ENCODE measurements at regions not wholly inside any gene's neighbourhood (a gene's known extent, or its start where the extent isn't known, plus 50 kb on each side); places are given as distances from the start of the nearest gene placed in this dataset.

GRCh38 chr13:40318366-40318765 lies 348.1 kb downstream of the FOXO1 start:
- no peak for DNase-seq

GRCh38 chr13:40319699-40320579 lies 346.5 kb downstream of the FOXO1 start:
- no peak for DNase-seq

DNA sequence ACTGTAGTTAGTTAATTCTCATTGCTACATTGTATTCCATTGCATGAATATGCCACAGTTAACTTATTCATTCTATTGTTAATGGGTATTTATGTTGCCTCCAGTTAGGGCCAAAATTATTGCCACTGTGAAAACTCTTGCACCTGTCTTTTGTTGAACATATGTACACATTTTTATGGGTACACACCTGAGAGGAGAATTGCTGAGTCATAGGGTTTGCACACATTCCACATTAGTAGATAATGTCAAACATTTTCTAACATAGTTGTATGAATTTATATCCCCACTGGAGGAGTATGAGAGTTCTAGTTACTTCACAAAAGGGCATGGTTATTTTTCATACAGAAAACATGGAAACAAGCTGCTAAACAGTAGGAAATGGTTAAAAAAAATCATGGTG lies 338.4 kb downstream of the FOXO1 start:
- DNase-seq = no peak

DNA sequence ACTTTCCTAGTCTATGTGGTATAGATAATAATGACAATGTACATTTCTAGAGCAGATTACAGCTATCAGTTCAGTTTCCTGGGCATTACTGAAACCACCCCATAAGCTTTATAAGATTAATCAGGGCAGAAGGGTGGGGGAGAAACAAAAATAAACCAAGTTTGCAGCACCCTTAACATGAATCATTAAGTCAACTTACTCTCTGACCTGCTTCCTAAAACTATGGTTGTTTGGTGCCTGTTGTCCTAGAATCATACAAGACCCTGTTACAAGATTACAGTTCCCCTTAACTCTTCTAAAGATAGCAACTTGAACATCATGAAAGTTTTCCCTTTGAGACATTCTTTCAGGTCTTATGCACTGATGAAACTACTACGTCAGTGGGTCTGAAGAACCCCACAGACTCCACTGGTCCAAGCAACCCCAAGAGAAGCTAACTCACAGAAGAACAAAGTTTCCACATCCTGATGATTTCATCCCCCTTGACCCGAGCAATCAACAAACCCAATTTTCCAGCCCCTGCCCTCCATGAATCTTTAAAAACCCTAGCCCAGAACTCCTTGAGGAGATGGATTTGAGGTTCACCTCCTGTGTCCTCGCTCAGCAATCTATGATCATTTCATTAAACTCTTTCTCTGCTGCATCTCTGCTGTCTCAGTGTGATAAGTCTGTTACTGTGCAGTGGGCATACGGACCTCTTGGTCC lies 336.5 kb downstream of the FOXO1 start:
- no peak for DNase-seq

DNA sequence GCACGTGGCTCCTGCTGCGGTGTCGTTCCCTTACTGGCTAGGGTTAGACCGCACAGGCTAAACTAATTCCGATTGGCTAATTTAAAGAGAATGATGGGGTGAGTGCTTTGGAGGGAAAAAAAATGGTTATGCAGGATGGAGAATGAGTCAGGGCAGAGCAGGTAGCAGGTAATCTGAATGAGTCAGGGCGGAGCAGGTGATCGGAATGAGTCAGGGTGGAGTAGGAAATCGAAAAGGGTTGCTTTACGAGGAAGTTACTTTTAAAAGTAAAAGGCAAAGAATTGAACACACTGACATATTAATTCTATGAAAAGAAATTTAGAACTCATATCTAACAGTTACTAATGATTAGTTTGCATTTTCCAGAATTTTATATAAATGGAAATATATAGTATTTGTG lies 335.5 kb downstream of the FOXO1 start:
- DNase-seq = no peak

- no peak for DNase-seq
These were observed 334.6 kb downstream of the FOXO1 start for GRCh38 chr13:40331802-40332201.

DNA sequence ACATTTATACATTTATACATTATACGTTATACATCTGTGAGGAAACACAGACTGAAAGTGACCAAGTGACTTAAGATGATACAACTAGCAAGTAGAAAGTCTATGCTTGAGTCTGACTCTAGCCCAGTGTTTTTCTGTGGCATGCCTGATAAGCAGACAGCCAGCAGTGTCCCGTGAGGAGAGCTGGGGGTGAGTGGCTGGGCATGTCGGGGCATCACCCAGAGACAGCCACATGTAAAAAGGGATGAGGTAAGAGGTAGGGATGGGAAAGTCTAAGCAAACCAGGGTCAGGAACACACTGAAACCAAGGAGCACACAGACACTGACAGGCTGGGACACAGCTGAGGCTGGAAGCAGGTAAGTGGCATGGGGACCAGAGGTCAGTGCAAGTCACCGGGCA lies 333.2 kb downstream of the FOXO1 start:
- DNase-seq = no peak

DNA sequence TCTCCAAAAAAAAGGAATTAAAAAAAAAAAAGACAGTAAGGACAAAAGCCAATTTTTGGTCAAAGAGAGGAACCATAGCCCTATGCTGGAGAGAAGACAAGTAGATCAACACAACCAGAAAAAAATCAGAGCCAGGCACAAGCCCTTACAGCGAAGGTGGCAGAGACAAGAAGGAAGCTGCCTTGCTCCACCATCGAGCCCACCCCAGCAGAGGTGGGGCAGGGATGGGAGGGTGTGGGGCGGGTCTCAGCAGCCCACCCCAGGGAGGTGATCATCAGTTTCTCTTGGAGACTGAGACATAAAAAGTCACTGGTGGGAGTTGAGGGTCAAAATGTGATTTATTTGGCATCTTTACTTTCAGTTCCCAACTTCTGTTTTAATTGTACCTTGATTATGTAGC lies 332.4 kb downstream of the FOXO1 start:
- no peak for DNase-seq

DNA sequence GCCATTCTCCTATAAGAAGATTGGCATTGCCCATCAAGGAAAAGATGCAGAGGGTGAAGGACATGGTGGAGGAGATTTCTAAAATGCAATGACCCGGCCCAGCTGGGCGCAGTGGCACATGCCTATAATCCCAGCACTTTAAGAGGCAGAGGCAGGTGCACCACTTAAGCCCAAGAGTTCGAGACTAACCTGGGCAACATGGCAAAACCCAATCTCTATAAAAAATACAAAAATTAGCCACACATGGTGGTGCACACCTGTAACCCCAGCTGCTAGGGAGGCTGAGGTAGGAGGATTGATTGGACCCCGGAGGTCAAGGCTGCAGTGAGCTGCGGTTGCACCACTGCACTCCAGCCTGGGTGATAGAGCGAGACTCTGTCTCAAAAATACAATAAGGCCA lies 331.8 kb downstream of the FOXO1 start:
- no peak for DNase-seq

- no peak for DNase-seq
These were observed 329.9 kb downstream of the FOXO1 start for GRCh38 chr13:40336228-40337221.

DNA sequence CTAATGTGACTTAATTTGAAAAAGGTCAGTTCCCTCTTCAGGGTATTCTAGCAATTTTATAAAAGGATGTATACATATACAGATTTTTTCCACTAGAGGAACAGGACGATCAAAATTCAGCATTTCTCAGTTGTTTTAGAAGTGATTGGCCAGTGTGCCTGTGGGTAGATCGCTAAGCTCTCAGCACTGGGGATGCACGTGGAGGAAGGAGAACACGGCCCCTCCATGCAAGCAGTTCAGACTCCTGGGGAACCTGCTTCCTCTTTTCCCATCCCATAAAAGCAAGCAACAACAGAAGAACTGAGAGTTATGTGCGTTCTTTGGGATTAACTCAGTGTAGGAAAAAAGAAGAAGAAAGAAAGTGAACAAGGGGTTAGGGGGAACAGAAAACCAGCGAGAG lies 328.8 kb downstream of the FOXO1 start:
- no peak for DNase-seq

GRCh38 chr13:40338217-40338616 lies 328.2 kb downstream of the FOXO1 start:
- DNase-seq = no peak

GRCh38 chr13:40340368-40341095 lies 325.9 kb downstream of the FOXO1 start:
- DNase-seq = no peak

DNA sequence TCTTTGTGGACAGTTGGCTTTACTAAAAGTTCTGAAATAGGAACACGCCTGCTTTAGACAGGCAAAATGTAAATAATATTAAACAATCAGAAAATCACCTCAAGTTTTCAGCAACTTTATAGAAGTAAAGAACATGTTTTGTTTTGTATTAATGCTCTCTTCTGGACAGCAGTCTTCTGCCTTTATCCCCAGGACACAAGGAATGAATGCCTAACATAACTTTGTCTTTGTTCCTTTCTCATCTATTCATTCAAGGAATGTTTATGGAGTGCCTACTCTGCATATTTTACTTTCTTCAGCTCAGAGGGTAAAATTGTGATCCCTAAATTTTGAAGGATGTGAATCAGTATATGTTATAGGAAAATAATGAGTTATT lies 325.4 kb downstream of the FOXO1 start:
- DNase-seq = no peak

DNA sequence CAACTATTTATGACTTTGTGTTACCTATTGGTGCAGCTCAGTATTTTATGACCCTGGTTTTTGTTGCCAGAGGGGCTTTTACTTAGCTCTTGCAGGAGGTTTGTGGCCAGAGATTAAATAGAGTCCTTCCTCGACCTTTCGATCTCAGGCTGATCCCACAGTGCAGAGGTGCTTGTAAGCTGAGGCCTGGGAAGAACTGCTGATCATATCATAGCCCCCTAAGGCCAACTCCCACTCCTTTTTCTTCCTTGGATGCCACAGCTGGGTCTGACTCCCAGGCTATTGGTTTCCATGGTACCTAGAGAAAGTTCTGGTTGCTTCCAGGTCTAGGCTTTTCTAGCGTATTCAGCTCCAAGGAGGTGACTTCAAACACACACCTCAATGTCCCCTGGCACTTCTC lies 324.9 kb downstream of the FOXO1 start:
- DNase-seq = no peak

DNA sequence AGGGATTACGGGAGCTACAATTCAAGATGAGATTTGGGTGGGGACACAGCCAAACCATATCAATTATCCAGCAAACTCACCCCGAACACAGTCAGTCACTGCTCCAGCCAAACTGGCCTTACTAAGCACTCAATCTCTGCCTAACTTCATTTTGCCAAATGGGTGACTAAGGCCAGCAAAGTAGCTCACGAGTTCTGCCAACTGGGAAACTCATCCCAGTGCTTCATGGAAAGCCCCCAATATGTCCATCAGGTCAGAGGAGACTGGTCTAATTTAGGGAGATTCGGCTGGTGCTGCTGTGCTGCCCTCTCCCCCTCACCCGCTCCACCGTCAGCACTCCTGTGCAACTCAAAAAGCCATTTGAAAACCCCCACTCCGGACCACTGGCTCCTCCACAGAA lies 324.0 kb downstream of the FOXO1 start:
- DNase-seq = no peak

- no peak for DNase-seq
These were observed 323.5 kb downstream of the FOXO1 start for GRCh38 chr13:40342901-40343300.

DNA sequence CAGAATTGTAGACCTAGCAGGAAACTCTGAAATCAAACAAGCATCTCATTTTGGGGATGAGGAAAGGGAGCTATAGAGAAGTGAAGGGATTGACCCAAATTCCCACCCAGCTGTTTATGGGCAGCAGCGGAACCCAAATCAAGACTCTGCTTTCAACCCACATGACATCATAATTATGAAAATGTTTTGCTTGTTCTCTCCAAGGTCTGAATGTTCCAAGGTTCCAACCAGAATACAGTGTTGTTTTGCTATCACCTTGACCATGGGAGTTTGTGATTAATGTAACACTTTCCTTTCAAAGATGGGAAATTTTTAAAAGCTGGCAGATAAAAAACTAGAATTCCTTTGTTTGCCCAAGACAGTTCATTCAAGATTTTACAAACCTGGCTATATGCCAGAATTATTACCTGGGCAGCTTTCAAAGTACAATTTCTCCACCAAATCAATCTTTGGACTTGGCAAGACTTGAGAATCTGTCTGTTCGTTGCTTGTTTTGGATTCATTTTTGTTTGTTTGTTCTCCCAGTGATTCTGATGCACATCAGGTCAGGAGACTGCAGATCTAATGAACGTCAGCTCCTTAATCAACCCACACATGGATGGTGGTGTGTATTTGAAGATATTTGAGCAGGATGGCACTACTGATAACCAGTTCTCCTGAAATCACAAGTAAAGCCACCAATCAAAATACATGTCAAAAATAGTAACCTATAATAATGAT lies 322.7 kb downstream of the FOXO1 start:
- DNase-seq = no peak

- DNase-seq = no peak
These were observed 321.9 kb downstream of the FOXO1 start for GRCh38 chr13:40344270-40345148.

DNA sequence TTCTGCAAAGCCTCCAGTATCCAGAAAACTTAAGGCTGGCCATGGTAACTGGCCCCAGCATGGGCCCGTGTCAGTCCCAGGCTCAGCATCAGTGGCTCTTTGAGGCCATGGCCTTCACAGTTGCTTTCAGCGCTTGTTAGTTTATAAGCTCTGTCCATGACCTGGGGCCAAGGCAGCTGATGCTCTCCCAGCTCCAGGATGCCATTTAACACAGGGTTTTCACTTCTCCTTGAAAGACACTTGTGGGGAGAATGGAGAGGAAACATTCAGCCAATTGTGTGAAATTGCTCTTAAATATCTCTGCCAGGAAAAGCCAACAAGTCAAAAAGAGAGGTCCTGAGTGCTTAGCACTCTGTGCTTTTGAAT lies 321.3 kb downstream of the FOXO1 start:
- DNase-seq = no peak

Data from activated naive CD4-positive, alpha-beta T cell treated with anti-CD3 and anti-CD28 coated beads, Interleukin-2, amount 50 U/mL, for 16 hours (primary cell).